ENCODE measurements at regions not wholly inside any gene's neighbourhood (a gene's known extent, or its start where the extent isn't known, plus 50 kb on each side); places are given as distances from the start of the nearest gene placed in this dataset.

DNA sequence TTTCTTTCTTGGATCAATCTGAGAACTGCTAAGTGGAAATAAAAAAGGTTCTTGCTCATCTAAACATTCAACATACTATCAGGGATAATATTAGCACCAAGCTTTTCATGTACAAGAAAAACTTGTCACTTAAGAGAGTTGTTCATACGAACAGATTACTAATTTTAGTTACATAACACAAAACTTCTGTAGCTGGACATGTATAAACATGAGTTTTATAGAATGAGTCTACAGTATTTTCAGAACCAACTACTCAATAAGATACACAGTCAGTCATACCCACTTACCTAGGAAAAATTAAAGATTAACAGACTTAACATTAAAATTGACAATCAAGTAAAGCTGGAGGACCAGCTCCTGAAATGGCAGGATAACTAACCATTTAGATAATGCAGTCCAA, 540.1 kb upstream of the FAM241A start:
- TF ChIP-seq, protein P1, sequence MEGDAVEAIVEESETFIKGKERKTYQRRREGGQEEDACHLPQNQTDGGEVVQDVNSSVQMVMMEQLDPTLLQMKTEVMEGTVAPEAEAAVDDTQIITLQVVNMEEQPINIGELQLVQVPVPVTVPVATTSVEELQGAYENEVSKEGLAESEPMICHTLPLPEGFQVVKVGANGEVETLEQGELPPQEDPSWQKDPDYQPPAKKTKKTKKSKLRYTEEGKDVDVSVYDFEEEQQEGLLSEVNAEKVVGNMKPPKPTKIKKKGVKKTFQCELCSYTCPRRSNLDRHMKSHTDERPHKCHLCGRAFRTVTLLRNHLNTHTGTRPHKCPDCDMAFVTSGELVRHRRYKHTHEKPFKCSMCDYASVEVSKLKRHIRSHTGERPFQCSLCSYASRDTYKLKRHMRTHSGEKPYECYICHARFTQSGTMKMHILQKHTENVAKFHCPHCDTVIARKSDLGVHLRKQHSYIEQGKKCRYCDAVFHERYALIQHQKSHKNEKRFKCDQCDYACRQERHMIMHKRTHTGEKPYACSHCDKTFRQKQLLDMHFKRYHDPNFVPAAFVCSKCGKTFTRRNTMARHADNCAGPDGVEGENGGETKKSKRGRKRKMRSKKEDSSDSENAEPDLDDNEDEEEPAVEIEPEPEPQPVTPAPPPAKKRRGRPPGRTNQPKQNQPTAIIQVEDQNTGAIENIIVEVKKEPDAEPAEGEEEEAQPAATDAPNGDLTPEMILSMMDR (IDR thresholded peaks at IDR 0.05): no peak
- TF ChIP-seq ZFX (IDR thresholded peaks at IDR 0.05; ENCODE audit: borderline replicate concordance): no peak
- H3K27ac ChIP-seq: no peak overlapping the region

DNA sequence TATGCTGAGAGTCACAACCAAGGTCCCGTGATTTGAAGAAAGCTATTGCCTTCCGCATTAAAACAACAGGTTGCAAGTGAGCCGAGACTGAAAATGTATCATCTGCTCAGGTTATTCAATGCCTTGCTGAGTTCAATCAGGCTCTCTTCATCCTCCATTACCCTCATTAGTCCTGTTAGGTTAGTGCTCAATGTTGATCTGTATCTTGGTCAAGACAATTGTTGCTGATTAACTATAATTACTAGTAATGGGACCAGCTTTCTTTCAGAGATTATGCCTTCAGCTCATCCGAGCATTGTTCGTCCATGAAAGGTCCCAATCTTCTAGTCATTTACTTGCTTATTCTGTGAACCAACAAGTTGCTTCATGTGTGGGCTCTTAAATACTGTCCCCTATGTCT, 534.6 kb upstream of the FAM241A start:
- no peak for TF ChIP-seq ZFX (IDR thresholded peaks at IDR 0.05; ENCODE audit: borderline replicate concordance)
- TF ChIP-seq, protein P1 (IDR thresholded peaks at IDR 0.05): no peak
- H3K27ac ChIP-seq: no peak overlapping the region

GRCh38 chr4:111618908-111619307, 526.3 kb upstream of the FAM241A start:
- no peak for TF ChIP-seq ZFX (IDR thresholded peaks at IDR 0.05; ENCODE audit: borderline replicate concordance)
- TF ChIP-seq, protein P1 (IDR thresholded peaks at IDR 0.05): no peak
- H3K27ac ChIP-seq: no peak overlapping the region

GRCh38 chr4:111628437-111628836, 516.8 kb upstream of the FAM241A start:
- no peak for TF ChIP-seq ZFX (IDR thresholded peaks at IDR 0.05; ENCODE audit: borderline replicate concordance)
- TF ChIP-seq, protein P1 (IDR thresholded peaks at IDR 0.05): no peak
- H3K27ac ChIP-seq: no peak overlapping the region

- H3K27ac ChIP-seq: no peak overlapping the region
- no peak for TF ChIP-seq ZFX (IDR thresholded peaks at IDR 0.05; ENCODE audit: borderline replicate concordance)
- TF ChIP-seq, protein P1 (IDR thresholded peaks at IDR 0.05): peak; percentile 53
These were observed 514.5 kb upstream of the FAM241A start for GRCh38 chr4:111630705-111631104.

DNA sequence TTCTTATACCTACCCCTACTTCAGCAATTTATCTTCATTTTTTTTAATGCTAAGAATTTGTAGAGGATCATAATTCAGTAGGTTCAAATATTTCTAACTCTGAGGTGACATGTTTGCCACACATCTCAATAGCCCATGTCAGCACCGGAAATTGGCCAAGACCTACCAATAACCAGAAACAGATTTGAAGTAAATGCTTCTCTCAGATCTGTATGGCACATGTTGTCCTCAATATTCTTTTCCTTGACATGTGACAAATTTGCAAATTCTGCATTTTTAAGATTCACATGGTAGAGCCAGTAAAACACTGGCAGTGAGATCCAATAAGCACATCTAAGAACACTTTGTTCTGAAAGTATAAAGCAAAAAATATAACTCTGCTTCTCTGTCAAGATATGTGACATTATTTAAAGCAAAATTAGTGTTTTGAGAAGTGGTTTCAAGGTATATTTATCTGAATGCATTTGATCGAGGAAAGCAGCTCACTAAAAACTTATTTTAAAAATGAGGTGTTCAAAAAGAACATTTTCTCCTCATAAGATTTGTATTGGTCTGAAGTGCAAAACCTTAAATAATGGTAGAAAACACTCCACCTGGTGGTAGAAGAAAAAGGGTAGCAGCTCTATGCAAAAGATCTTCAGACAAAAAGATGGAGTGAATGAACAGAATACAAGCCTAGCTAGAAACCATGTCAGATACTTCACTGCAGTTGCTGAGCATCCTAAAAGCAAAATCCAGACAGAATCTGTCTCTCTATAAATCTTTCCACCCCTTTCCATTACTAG, 513.8 kb upstream of the FAM241A start:
- TF ChIP-seq, protein P1 (IDR thresholded peaks at IDR 0.05): peak; percentile 62
- TF ChIP-seq ZFX (IDR thresholded peaks at IDR 0.05; ENCODE audit: borderline replicate concordance): no peak
- H3K27ac ChIP-seq: no peak overlapping the region

- H3K27ac ChIP-seq: no peak overlapping the region
- TF ChIP-seq, protein P1 (IDR thresholded peaks at IDR 0.05): no peak
- TF ChIP-seq ZFX (IDR thresholded peaks at IDR 0.05; ENCODE audit: borderline replicate concordance): no peak
These were observed 512.6 kb upstream of the FAM241A start for GRCh38 chr4:111632641-111633151.
